DMS114 treated with DMSO at 0.1 percent for 48 hours (cell line): ENCODE measurements at regions not wholly inside any gene's neighbourhood (a gene's known extent, or its start where the extent isn't known, plus 50 kb on each side); places are given as distances from the start of the nearest gene placed in this dataset.
"Not testable (repeated sequence)": the region's sequence is repeated elsewhere in the genome, so short reads cannot be mapped to it uniquely, and the experiment has no call there.

Experiments used
- DNase-seq: peaks from one replicate; lab custom pipeline; 2025; ENCODE audit not compliant: unreplicated experiment; lab: John Stamatoyannopoulos, UW

GRCh38 chr16:86335266-86336172 is 174.8 kb upstream of the FOXF1 start:
- DNase-seq, result no peak

GRCh38 chr16:86337138-86337537 is 173.2 kb upstream of the FOXF1 start:
- DNase-seq, result no peak

- no peak for DNase-seq
Observed at GRCh38 chr16:86337581-86338402, 172.5 kb upstream of the FOXF1 start.

- no peak for DNase-seq
Observed at GRCh38 chr16:86338403-86339115, 171.8 kb upstream of the FOXF1 start.

- DNase-seq, result no peak
Observed at GRCh38 chr16:86342161-86342834, 168.0 kb upstream of the FOXF1 start.

GRCh38 chr16:86343027-86343795 is 167.1 kb upstream of the FOXF1 start:
- DNase-seq, result no peak

GRCh38 chr16:86343796-86344585 is 166.3 kb upstream of the FOXF1 start:
- DNase-seq, result no peak

GRCh38 chr16:86344586-86344871 is 165.8 kb upstream of the FOXF1 start:
- DNase-seq, result no peak

GRCh38 chr16:86344881-86345280 is 165.4 kb upstream of the FOXF1 start:
- no peak for DNase-seq

GRCh38 chr16:86345516-86345915 is 164.8 kb upstream of the FOXF1 start:
- no peak for DNase-seq

GRCh38 chr16:86346034-86346433 is 164.3 kb upstream of the FOXF1 start:
- no peak for DNase-seq

- DNase-seq, result no peak
Observed at GRCh38 chr16:86347090-86347489, 163.2 kb upstream of the FOXF1 start.

GRCh38 chr16:86347916-86348555 is 162.3 kb upstream of the FOXF1 start:
- no peak for DNase-seq

- DNase-seq, result no peak
Observed at GRCh38 chr16:86349338-86349900, 160.9 kb upstream of the FOXF1 start.

GRCh38 chr16:86350289-86350688 is 160.0 kb upstream of the FOXF1 start:
- no peak for DNase-seq

- DNase-seq, result no peak
Observed at GRCh38 chr16:86351041-86351784, 159.1 kb upstream of the FOXF1 start.

GRCh38 chr16:86351785-86352139 is 158.6 kb upstream of the FOXF1 start:
- DNase-seq, result not testable (repeated sequence)

- DNase-seq, result no peak
Observed at GRCh38 chr16:86353148-86353547, 157.2 kb upstream of the FOXF1 start.
